ENCODE measurements at regions not wholly inside any gene's neighbourhood (a gene's known extent, or its start where the extent isn't known, plus 50 kb on each side); places are given as distances from the start of the nearest gene placed in this dataset.
A peak's percentile ranks its signal among the peaks of the same experiment; 100 is the strongest.
"Not testable (repeated sequence)": the region's sequence is repeated elsewhere in the genome, so short reads cannot be mapped to it uniquely, and the experiment has no call there.

GRCh38 chrX:25427873-25428555 lies 412.2 kb upstream of the ARX start:
- intact Hi-C loops (cut with micrococcal nuclease; ENCODE audit: unreplicated experiment) (no loop called here), in situ Hi-C loops (cut with MboI) (no loop called here)
- no peak overlapping the region for H3K9ac ChIP-seq (ENCODE audit: control insufficient read depth, insufficient read depth, low read length)
- no peak for DNase-seq (ENCODE audit: low read depth, low spot score)
- TF ChIP-seq NRF1 (conservative IDR thresholded peaks at IDR 0.05; ENCODE audit: low read depth, low read length) = no peak
- TF ChIP-seq, protein P1, sequence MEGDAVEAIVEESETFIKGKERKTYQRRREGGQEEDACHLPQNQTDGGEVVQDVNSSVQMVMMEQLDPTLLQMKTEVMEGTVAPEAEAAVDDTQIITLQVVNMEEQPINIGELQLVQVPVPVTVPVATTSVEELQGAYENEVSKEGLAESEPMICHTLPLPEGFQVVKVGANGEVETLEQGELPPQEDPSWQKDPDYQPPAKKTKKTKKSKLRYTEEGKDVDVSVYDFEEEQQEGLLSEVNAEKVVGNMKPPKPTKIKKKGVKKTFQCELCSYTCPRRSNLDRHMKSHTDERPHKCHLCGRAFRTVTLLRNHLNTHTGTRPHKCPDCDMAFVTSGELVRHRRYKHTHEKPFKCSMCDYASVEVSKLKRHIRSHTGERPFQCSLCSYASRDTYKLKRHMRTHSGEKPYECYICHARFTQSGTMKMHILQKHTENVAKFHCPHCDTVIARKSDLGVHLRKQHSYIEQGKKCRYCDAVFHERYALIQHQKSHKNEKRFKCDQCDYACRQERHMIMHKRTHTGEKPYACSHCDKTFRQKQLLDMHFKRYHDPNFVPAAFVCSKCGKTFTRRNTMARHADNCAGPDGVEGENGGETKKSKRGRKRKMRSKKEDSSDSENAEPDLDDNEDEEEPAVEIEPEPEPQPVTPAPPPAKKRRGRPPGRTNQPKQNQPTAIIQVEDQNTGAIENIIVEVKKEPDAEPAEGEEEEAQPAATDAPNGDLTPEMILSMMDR (IDR thresholded peaks at IDR 0.05 in 2 of 3, conservative IDR thresholded peaks at IDR 0.05 in 1 of 3; ENCODE audit: control insufficient read depth in 2 of 3, extremely low read depth in 1 of 3, insufficient read depth in 1 of 3, low read depth in 3 of 3, low read length in 3 of 3) = peak in 1 of 3 experiments; percentile 14; a peak in 1 of 6 replicates
- no peak for FAIRE-seq
- SMC1A ChIA-PET (ENCODE audit: uncharacterized antibody, unreplicated experiment) = interaction anchor here (0.6 kb wide), 1 partner anchor 1829 kb away, joined by 3 read pairs; no protein-coding TSS in a partner anchor
- H3K4me1 ChIP-seq (ENCODE audit: control insufficient read depth, insufficient read depth, low read length) = no peaks in the 10 kb centered on the region
- no peak overlapping the region for H2AFZ ChIP-seq (ENCODE audit: control insufficient read depth, low read depth, low read length)
- no peaks in the 10 kb centered on the region for H3K9me3 ChIP-seq (replicated peaks; ENCODE audit: control insufficient read depth, insufficient read depth, low read length)
- no peaks in the 10 kb centered on the region for H3K27me3 ChIP-seq (replicated peaks in 1 of 2; ENCODE audit: control insufficient read depth in 2 of 2, insufficient read depth in 2 of 2, low read length in 1 of 2)
- no peak overlapping the region for H3K4me2 ChIP-seq (ENCODE audit: control insufficient read depth, insufficient read depth)
- WGBS (ENCODE audit: insufficient coverage, insufficient replicate concordance, low lambda C conversion rate, missing lambda C conversion rate) = 22% methylated on average over 10 of the region's 10 CpGs
- BruUV-seq (replicated peaks) = no TSS peak
- no peaks in the 10 kb centered on the region for H3K79me2 ChIP-seq (ENCODE audit: control insufficient read depth, insufficient read depth, low read length)
- H3K4me3 ChIP-seq = no peak overlapping the region
- CTCF ChIA-PET = interaction anchor here (0.6 kb wide), 1 partner anchor 589 kb away, joined by 3 read pairs; no protein-coding TSS in a partner anchor
- H3K36me3 ChIP-seq (ENCODE audit: control insufficient read depth in 2 of 2, insufficient read depth in 2 of 2, low read length in 1 of 2) = no peaks in the 10 kb centered on the region
- no peak overlapping the region for H3K27ac ChIP-seq (ENCODE audit: control insufficient read depth, insufficient read depth)
- RAD21 ChIA-PET (ENCODE audit: unreplicated experiment) = no interaction called here
- ATAC-seq = no peak
- POLR2A ChIA-PET = no interaction called here
- H4K20me1 ChIP-seq (ENCODE audit: control insufficient read depth, insufficient read depth) = no peaks in the 10 kb centered on the region

GRCh38 chrX:25404163-25404562 lies 388.4 kb upstream of the ARX start:
- H3K4me3 ChIP-seq; H2AFZ ChIP-seq (ENCODE audit: control insufficient read depth, low read depth, low read length); RAD21 ChIA-PET (ENCODE audit: unreplicated experiment); CTCF ChIA-PET; FAIRE-seq; H3K9ac ChIP-seq (ENCODE audit: control insufficient read depth, insufficient read depth, low read length); in situ Hi-C loops (cut with MboI); H3K9me3 ChIP-seq (replicated peaks; ENCODE audit: control insufficient read depth, insufficient read depth, low read length); SMC1A ChIA-PET (ENCODE audit: uncharacterized antibody, unreplicated experiment); POLR2A ChIA-PET; H3K79me2 ChIP-seq (ENCODE audit: control insufficient read depth, insufficient read depth, low read length); H3K36me3 ChIP-seq (ENCODE audit: control insufficient read depth in 2 of 2, insufficient read depth in 2 of 2, low read length in 1 of 2); DNase-seq (ENCODE audit: low read depth, low spot score); H4K20me1 ChIP-seq (ENCODE audit: control insufficient read depth, insufficient read depth); H3K4me2 ChIP-seq (ENCODE audit: control insufficient read depth, insufficient read depth); H3K4me1 ChIP-seq (ENCODE audit: control insufficient read depth, insufficient read depth, low read length); ATAC-seq; intact Hi-C loops (cut with micrococcal nuclease; ENCODE audit: unreplicated experiment); H3K27ac ChIP-seq (ENCODE audit: control insufficient read depth, insufficient read depth); H3K27me3 ChIP-seq (replicated peaks in 1 of 2; ENCODE audit: control insufficient read depth in 2 of 2, insufficient read depth in 2 of 2, low read length in 1 of 2); BruUV-seq (replicated peaks): not testable (repeated sequence)
- WGBS (ENCODE audit: insufficient coverage, insufficient replicate concordance, low lambda C conversion rate, missing lambda C conversion rate) = 55% methylated on average over 11 of the region's 11 CpGs
